Glutamatergic neuron (in vitro differentiated cells): ENCODE measurements at regions not wholly inside any gene's neighbourhood (a gene's known extent, or its start where the extent isn't known, plus 50 kb on each side); places are given as distances from the start of the nearest gene placed in this dataset.

Source experiments
- DNase-seq: peaks from one replicate; pipeline ENCODE4 v3.0.0; 2022
- H3K27ac Mint-ChIP-seq: one replicate; pipeline ENCODE4 v1.8.0; 2020; ENCODE audit warnings: mild to moderate bottlenecking, mixed read lengths, inconsistent platforms; ENCODE audit not compliant: unreplicated experiment
- H3K27me3 Mint-ChIP-seq: one replicate; pipeline ENCODE4 v1.8.0; 2020; ENCODE audit warnings: mild to moderate bottlenecking, moderate library complexity, mixed read lengths, inconsistent platforms; ENCODE audit not compliant: unreplicated experiment
- H3K36me3 Mint-ChIP-seq: one replicate; pipeline ENCODE4 v1.8.0; 2020; ENCODE audit warnings: mild to moderate bottlenecking, mixed read lengths, inconsistent platforms; ENCODE audit not compliant: unreplicated experiment
- H3K4me1 Mint-ChIP-seq: one replicate; pipeline ENCODE4 v1.8.0; 2020; ENCODE audit warnings: mild to moderate bottlenecking, low read depth, mixed read lengths, inconsistent platforms; ENCODE audit not compliant: unreplicated experiment
- H3K4me3 Mint-ChIP-seq: one replicate; pipeline ENCODE4 v1.8.0; 2020; ENCODE audit warnings: mild to moderate bottlenecking, mixed read lengths, inconsistent platforms; ENCODE audit not compliant: unreplicated experiment
- H3K9me3 Mint-ChIP-seq: one replicate; pipeline ENCODE4 v1.8.0; 2020; ENCODE audit warnings: mild to moderate bottlenecking, moderate library complexity, mixed read lengths, inconsistent platforms; ENCODE audit not compliant: unreplicated experiment
- TF ChIP-seq, protein P1 (sequence below): fragments of 200-600 bp; sonication (generic); IDR thresholded peaks from one replicate; pipeline ENCODE4 v1.5.0; 2021; ENCODE audit not compliant: partially characterized antibody, unreplicated experiment

DNA sequence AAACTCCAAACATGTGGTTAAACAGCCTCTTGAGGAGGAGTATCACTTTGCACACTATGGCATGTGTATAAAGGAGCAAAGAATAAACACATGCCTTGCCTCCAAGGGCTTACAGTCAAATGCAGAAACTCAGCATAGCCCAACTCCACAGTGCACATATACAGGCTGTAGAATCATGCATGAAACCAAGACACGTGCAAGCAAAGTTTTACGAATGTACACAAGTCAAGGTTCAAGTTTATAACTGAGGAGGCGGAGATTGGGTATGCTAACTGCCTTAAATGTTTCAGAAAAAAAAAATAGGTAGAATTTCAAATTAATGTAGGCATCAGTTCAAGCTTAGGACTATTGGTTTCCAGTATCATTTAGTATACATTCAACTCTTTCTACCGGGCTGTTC lies 321.1 kb downstream of the SOX9 start:
- Mint-ChIP-seq H3K27ac (no peak overlapping the region), H3K9me3 (peaks cover 17% of the 10 kb centered on the region), H3K36me3 (peaks cover 10% of the 10 kb centered on the region), H3K4me1 (peaks cover 25% of the 10 kb centered on the region), H3K4me3 (no peak overlapping the region), H3K27me3 (peaks cover 9% of the 10 kb centered on the region)
- DNase-seq, result no peak
- TF ChIP-seq, protein P1, sequence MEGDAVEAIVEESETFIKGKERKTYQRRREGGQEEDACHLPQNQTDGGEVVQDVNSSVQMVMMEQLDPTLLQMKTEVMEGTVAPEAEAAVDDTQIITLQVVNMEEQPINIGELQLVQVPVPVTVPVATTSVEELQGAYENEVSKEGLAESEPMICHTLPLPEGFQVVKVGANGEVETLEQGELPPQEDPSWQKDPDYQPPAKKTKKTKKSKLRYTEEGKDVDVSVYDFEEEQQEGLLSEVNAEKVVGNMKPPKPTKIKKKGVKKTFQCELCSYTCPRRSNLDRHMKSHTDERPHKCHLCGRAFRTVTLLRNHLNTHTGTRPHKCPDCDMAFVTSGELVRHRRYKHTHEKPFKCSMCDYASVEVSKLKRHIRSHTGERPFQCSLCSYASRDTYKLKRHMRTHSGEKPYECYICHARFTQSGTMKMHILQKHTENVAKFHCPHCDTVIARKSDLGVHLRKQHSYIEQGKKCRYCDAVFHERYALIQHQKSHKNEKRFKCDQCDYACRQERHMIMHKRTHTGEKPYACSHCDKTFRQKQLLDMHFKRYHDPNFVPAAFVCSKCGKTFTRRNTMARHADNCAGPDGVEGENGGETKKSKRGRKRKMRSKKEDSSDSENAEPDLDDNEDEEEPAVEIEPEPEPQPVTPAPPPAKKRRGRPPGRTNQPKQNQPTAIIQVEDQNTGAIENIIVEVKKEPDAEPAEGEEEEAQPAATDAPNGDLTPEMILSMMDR, result no peak

DNA sequence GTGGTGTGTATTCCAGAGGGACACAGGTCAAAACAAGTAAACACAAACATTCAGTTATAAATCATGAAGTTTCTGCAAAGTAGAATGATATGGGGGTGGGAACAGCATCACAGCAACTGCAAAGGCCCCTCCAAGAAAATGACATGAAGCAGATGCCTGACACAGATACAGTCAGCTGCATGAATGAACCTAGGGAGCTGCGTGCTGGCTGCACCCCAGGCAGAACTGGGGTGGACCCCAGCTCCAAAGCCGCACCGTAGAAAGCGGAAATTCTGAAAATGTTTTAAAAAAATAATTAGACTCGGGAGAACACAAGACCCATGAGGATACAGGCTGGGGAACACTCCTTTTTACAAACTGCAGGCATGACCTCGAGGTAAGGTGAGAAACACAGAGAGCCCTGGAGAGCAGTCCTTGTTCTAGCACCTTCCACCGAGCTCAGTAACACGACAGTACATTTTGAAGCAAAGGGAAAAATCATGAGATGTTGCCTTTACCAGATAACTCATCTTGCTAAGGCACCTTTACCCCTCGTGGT lies 323.8 kb downstream of the SOX9 start:
- Mint-ChIP-seq H3K4me3 (no peak overlapping the region), H3K9me3 (peaks cover 13% of the 10 kb centered on the region), H3K27me3 (peaks cover 9% of the 10 kb centered on the region), H3K27ac (no peak overlapping the region), H3K4me1 (peaks cover 15% of the 10 kb centered on the region), H3K36me3 (peaks cover 7% of the 10 kb centered on the region)
- TF ChIP-seq, protein P1, result no peak
- DNase-seq, result no peak

DNA sequence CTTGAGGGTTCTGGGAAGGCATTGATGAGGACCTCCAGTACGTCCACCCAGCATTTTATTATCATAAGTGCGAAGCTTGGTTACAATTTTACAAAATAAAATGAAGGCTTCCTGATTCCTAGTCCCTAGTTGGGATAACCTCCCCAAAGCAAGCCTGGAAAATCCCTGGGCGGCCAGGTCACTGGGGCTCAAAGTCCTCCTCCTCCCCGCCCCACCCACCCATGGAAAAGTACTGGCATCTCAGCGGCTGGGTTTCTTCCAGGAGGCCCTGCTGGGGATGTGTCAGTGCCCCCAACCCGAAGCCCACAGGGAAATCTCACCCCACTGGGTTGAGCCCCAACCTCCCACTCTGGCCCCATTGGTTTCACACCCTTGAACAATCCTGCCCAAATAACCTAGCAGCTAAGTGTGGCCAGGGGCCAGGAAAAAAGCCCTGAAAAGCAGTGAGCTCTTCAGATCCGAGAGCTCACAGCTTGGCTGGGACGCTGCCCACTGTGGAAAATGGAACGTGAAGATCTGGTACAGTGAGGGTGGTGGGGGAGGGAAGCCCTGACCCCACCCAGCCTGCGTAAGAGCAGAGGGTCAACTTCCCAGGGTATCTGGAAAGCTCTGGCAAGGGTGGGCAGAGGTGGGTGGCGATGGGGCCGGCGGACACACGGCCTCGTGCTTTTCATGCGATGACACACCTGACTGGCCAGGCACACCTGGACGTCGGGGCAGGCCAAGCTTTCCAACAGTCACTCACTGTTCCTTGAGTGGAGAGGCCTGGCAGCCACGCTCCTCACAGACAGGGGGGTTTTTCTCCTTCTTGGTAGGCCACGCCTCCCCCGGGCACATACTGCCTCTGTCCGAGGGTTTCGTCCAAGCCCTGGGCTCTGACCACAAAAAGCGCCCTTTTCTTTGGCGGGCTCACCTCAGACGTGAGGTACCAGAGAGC lies 324.5 kb downstream of the SOX9 start:
- peaks cover 5% of the 10 kb centered on the region for H3K9me3 Mint-ChIP-seq
- H3K27me3 Mint-ChIP-seq, result peaks cover 4% of the 10 kb centered on the region
- TF ChIP-seq, protein P1, result no peak
- H3K4me1 Mint-ChIP-seq, result peaks cover 7% of the 10 kb centered on the region
- no peak overlapping the region for H3K4me3 Mint-ChIP-seq
- no peaks in the 10 kb centered on the region for H3K36me3 Mint-ChIP-seq
- DNase-seq, result no peak
- H3K27ac Mint-ChIP-seq, result no peak overlapping the region

DNA sequence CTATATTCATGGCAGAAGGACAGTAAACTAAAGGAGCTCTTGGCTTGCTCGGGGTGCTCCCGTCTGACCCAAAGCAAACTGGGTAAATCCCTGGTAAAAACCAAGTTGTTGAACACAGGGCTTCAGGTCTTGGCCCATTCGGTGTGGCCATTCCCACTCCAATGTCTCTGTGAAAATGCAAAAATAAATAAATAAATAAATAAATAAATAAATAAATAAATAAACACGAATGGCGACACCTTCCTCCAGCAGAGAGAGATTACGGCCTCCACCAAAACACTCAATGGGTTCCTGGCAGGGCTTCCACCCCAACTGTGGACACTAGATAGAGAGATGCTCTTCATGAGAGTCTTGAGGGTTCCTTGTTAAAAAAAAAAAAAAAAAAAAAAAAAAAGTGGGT lies 325.3 kb downstream of the SOX9 start:
- peaks cover 2% of the 10 kb centered on the region for H3K27me3 Mint-ChIP-seq
- H3K36me3 Mint-ChIP-seq, result no peaks in the 10 kb centered on the region
- DNase-seq, result no peak
- H3K9me3 Mint-ChIP-seq, result peaks cover under 1% of the 10 kb centered on the region
- no peak overlapping the region for H3K27ac Mint-ChIP-seq
- no peak overlapping the region for H3K4me3 Mint-ChIP-seq
- TF ChIP-seq, protein P1, result no peak
- H3K4me1 Mint-ChIP-seq, result peaks cover 2% of the 10 kb centered on the region
